GM12892 (cell line): ENCODE measurements at regions not wholly inside any gene's neighbourhood (a gene's known extent, or its start where the extent isn't known, plus 50 kb on each side); places are given as distances from the start of the nearest gene placed in this dataset.

Source experiments
- POLR2A ChIP-seq: IDR thresholded peaks from 2 replicates; pipeline ENCODE4 v1.6.1; 2011; ENCODE audit warnings: low read depth, low read length, control low read depth
- POLR2AphosphoS5 ChIP-seq: IDR thresholded peaks from 2 replicates; pipeline ENCODE4 v1.6.1; 2011; ENCODE audit warnings: low read depth, low read length, control low read depth
- TAF1 ChIP-seq: IDR thresholded peaks from 2 replicates; pipeline ENCODE4 v1.6.1; 2011; ENCODE audit warnings: low read depth, mild to moderate bottlenecking, control low read depth, low read length, borderline replicate concordance

GRCh38 chr5:30802961-30803705 is 390.4 kb upstream of the CDH6 start:
- TF ChIP-seq POLR2A (no peak), TAF1 (no peak), POLR2AphosphoS5 (no peak)
